ENCODE measurements at regions not wholly inside any gene's neighbourhood (a gene's known extent, or its start where the extent isn't known, plus 50 kb on each side); places are given as distances from the start of the nearest gene placed in this dataset.
A peak's percentile ranks its signal among the peaks of the same experiment; 100 is the strongest.

GRCh38 chr6:50217841-50218240 lies 168.1 kb upstream of the DEFB112 start:
- DNase-seq (ENCODE audit: low spot score) (no peak), FAIRE-seq (no peak)

GRCh38 chr6:50236164-50236563 lies 186.4 kb upstream of the DEFB112 start:
- FAIRE-seq, result no peak
- peak; percentile 34 for DNase-seq (ENCODE audit: low spot score)

- DNase-seq (ENCODE audit: low spot score) (no peak), FAIRE-seq (no peak)
Observed at GRCh38 chr6:50239853-50240252, 190.1 kb upstream of the DEFB112 start.

GRCh38 chr6:50240986-50241385 lies 191.3 kb upstream of the DEFB112 start:
- no peak for DNase-seq (ENCODE audit: low spot score)
- FAIRE-seq, result no peak

GRCh38 chr6:50249493-50249892 lies 199.8 kb upstream of the DEFB112 start:
- peak; percentile 13 for DNase-seq (ENCODE audit: low spot score)
- FAIRE-seq, result no peak

- no peak for DNase-seq (ENCODE audit: low spot score)
- FAIRE-seq, result no peak
Observed at GRCh38 chr6:50257322-50257721, 207.6 kb upstream of the DEFB112 start.

GRCh38 chr6:50259903-50260302 lies 210.2 kb upstream of the DEFB112 start:
- FAIRE-seq (no peak), DNase-seq (ENCODE audit: low spot score) (no peak)

- FAIRE-seq (no peak), DNase-seq (ENCODE audit: low spot score) (peak; percentile 35)
Observed at GRCh38 chr6:50264995-50265571, 215.4 kb upstream of the DEFB112 start.

- no peak for FAIRE-seq
- peak; percentile 20 for DNase-seq (ENCODE audit: low spot score)
Observed at GRCh38 chr6:50270415-50270814, 220.7 kb upstream of the DEFB112 start.

GRCh38 chr6:50271266-50271665 lies 221.5 kb upstream of the DEFB112 start:
- FAIRE-seq, result no peak
- DNase-seq (ENCODE audit: low spot score), result peak; percentile 33

GRCh38 chr6:50271817-50272216 lies 222.1 kb upstream of the DEFB112 start:
- FAIRE-seq (no peak), DNase-seq (ENCODE audit: low spot score) (no peak)

GRCh38 chr6:50272611-50273010 lies 222.9 kb upstream of the DEFB112 start:
- no peak for DNase-seq (ENCODE audit: low spot score)
- no peak for FAIRE-seq

- no peak for DNase-seq (ENCODE audit: low spot score)
- FAIRE-seq, result no peak
Observed at GRCh38 chr6:50276771-50277261, 227.1 kb upstream of the DEFB112 start.

- DNase-seq (ENCODE audit: low spot score) (no peak), FAIRE-seq (no peak)
Observed at GRCh38 chr6:50277774-50278173, 228.0 kb upstream of the DEFB112 start.

GRCh38 chr6:50278663-50279062 lies 228.9 kb upstream of the DEFB112 start:
- DNase-seq (ENCODE audit: low spot score) (no peak), FAIRE-seq (no peak)

GRCh38 chr6:50285735-50286134 lies 236.0 kb upstream of the DEFB112 start:
- FAIRE-seq (no peak), DNase-seq (ENCODE audit: low spot score) (no peak)

- FAIRE-seq, result no peak
Observed at GRCh38 chr6:50288241-50288640, 238.5 kb upstream of the DEFB112 start.

GRCh38 chr6:50288881-50289280 lies 239.2 kb upstream of the DEFB112 start:
- no peak for FAIRE-seq

More at GRCh38 chr6:50288241-50288640, 238.5 kb upstream of the DEFB112 start:
- no peak for DNase-seq (ENCODE audit: low spot score)

GRCh38 chr6:50289366-50289765 lies 239.6 kb upstream of the DEFB112 start:
- no peak for FAIRE-seq
- no peak for DNase-seq (ENCODE audit: low spot score)

More at GRCh38 chr6:50288881-50289280, 239.2 kb upstream of the DEFB112 start:
- DNase-seq (ENCODE audit: low spot score), result peak; percentile 13

GRCh38 chr6:50301307-50301706 lies 251.6 kb upstream of the DEFB112 start:
- DNase-seq (ENCODE audit: low spot score) (no peak), FAIRE-seq (no peak)

- DNase-seq (ENCODE audit: low spot score), result peak; percentile 49
- FAIRE-seq, result peak; percentile 84
Observed at GRCh38 chr6:50305660-50306059, 255.9 kb upstream of the DEFB112 start.

- no peak for DNase-seq (ENCODE audit: low spot score)
- FAIRE-seq, result no peak
Observed at GRCh38 chr6:50318536-50318935, 268.8 kb upstream of the DEFB112 start.

GRCh38 chr6:50330347-50330746 lies 280.6 kb upstream of the DEFB112 start:
- FAIRE-seq (no peak), DNase-seq (ENCODE audit: low spot score) (no peak)

GRCh38 chr6:50330963-50331362 lies 281.2 kb upstream of the DEFB112 start:
- FAIRE-seq, result no peak
- no peak for DNase-seq (ENCODE audit: low spot score)

Measured in urothelium cell line (cell line).